ENCODE measurements at regions not wholly inside any gene's neighbourhood (a gene's known extent, or its start where the extent isn't known, plus 50 kb on each side); places are given as distances from the start of the nearest gene placed in this dataset.

DNA sequence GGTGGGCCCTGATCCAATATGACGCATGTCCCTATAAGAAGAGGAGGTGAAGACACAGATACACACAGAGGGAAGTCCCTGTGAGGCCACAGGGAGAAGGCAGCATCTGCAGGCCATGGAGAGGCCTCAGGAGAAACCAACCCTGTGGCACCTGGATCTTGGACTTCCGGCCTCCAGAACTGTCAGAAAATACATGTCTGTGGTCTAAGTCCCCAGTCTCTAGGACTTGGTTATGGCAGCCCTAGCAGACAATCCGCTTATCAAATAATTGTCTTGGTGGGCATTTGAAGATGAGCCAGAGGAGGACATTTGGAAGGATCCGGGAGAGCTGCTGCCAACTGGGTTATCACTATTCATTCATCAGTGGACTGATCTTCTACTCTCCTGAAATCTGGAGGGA, 57.6 kb upstream of the FOXQ1 start:
- TF ChIP-seq POLR2A (IDR thresholded peaks at IDR 0.05; ENCODE audit: low read length) (no peak), GATA1 (IDR thresholded peaks at IDR 0.05; ENCODE audit: low read depth, low read length) (no peak)
